ENCODE measurements at regions not wholly inside any gene's neighbourhood (a gene's known extent, or its start where the extent isn't known, plus 50 kb on each side); places are given as distances from the start of the nearest gene placed in this dataset.

DNA sequence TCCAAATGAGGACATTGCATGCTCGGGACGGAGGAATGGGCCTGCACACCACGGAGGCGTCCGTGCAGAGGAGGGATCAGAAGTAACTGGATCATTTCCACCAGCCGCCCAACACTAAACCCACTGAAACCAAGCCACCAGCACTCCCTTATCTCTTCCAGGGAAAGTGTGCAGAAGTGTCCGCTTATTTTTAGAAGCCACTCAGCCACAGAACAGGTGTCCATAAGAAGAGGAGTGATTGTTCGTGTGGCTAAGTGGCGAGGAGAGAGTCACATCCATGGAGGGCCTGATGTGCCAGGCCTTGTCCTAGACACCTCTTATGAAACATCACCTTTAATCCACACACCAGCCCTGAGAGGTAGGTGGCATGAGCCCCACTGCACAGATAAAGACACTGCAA is 407.9 kb upstream of the NPVF start:
- H3K27ac ChIP-seq (ENCODE audit: low read depth, low read length) = no peak overlapping the region
- H3K36me3 ChIP-seq (ENCODE audit: control insufficient read depth, insufficient read depth, low read length) = no peaks in the 10 kb centered on the region
- no peak overlapping the region for H3K9ac ChIP-seq (ENCODE audit: low read length)
- no peak overlapping the region for H3K4me3 ChIP-seq (ENCODE audit: low read length)
- peaks cover 8% of the 10 kb centered on the region for H3K4me1 ChIP-seq (ENCODE audit: control insufficient read depth, insufficient read depth, low read length)
- H3K27me3 ChIP-seq (ENCODE audit: control insufficient read depth, insufficient read depth, low read length) = no peaks in the 10 kb centered on the region

- peaks cover 8% of the 10 kb centered on the region for H3K4me1 ChIP-seq (ENCODE audit: control insufficient read depth, insufficient read depth, low read length)
- H3K36me3 ChIP-seq (ENCODE audit: control insufficient read depth, insufficient read depth, low read length) = no peaks in the 10 kb centered on the region
- no peak overlapping the region for H3K9ac ChIP-seq (ENCODE audit: low read length)
- no peaks in the 10 kb centered on the region for H3K27me3 ChIP-seq (ENCODE audit: control insufficient read depth, insufficient read depth, low read length)
- H3K27ac ChIP-seq (ENCODE audit: low read depth, low read length) = no peak overlapping the region
- no peak overlapping the region for H3K4me3 ChIP-seq (ENCODE audit: low read length)
These were observed 408.6 kb upstream of the NPVF start for GRCh38 chr7:25636871-25637283.

GRCh38 chr7:25638068-25638467 is 409.8 kb upstream of the NPVF start:
- Histone ChIP-seq H3K36me3 (ENCODE audit: control insufficient read depth, insufficient read depth, low read length) (no peaks in the 10 kb centered on the region), H3K4me3 (ENCODE audit: low read length) (no peak overlapping the region), H3K4me1 (ENCODE audit: control insufficient read depth, insufficient read depth, low read length) (peaks cover 7% of the 10 kb centered on the region), H3K27ac (ENCODE audit: low read depth, low read length) (no peak overlapping the region), H3K9ac (ENCODE audit: low read length) (no peak overlapping the region), H3K27me3 (ENCODE audit: control insufficient read depth, insufficient read depth, low read length) (no peaks in the 10 kb centered on the region)

DNA sequence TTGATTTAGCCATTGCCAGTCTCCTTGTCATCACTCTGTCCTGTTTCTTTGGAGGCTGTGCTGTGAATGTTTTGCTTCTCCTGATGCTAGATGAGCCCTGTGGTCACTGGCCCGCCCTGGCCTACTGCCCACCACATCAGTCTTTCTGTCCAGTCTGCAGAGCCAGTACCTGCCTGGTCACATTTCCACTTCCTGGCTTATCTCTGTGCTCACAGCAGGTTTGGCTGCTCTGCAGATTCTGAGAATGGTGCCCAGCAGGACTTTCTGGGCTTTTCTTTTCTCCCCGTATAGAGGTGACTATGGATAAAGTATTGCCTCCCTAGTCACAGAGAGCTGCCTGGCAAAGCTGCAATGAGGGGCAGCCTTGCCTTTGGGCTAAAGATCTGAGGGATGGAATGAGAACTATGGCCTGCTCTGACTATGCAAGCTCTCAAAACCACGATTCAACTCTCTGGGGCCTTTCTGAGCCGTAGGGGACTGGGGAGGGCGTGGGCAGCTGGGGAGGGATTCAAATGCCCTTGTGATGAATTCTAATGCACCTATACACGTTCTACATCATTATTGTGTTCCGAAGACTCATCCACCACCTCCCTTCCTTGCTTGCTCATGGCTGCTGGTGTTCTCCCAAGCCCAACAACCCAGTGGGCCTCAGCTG is 410.4 kb upstream of the NPVF start:
- Histone ChIP-seq H3K9ac (ENCODE audit: low read length) (no peak overlapping the region), H3K27ac (ENCODE audit: low read depth, low read length) (no peak overlapping the region), H3K36me3 (ENCODE audit: control insufficient read depth, insufficient read depth, low read length) (no peaks in the 10 kb centered on the region), H3K27me3 (ENCODE audit: control insufficient read depth, insufficient read depth, low read length) (no peaks in the 10 kb centered on the region), H3K4me3 (ENCODE audit: low read length) (no peak overlapping the region), H3K4me1 (ENCODE audit: control insufficient read depth, insufficient read depth, low read length) (peaks cover under 1% of the 10 kb centered on the region)

DNA sequence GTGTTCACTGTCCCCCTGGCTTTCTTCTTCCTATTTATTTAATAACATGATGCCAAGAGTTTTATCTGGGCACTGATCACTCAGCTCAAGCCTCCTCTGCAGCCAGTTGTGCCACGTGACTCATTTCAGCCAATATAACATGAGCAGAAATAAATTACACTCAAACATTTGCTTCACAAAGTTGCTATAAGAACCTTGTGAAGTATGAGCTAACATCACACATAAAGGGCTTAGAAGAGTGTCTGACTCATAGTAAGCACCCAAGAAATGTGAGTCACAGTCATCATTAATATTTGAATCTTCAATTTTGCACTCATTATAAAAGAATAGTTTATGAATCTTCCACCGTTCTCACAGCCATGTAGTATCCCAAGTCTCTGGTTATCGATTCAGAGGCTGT is 414.6 kb upstream of the NPVF start:
- no peaks in the 10 kb centered on the region for H3K36me3 ChIP-seq (ENCODE audit: control insufficient read depth, insufficient read depth, low read length)
- no peak overlapping the region for H3K9ac ChIP-seq (ENCODE audit: low read length)
- no peaks in the 10 kb centered on the region for H3K27me3 ChIP-seq (ENCODE audit: control insufficient read depth, insufficient read depth, low read length)
- no peaks in the 10 kb centered on the region for H3K4me1 ChIP-seq (ENCODE audit: control insufficient read depth, insufficient read depth, low read length)
- no peak overlapping the region for H3K4me3 ChIP-seq (ENCODE audit: low read length)
- no peak overlapping the region for H3K27ac ChIP-seq (ENCODE audit: low read depth, low read length)

DNA sequence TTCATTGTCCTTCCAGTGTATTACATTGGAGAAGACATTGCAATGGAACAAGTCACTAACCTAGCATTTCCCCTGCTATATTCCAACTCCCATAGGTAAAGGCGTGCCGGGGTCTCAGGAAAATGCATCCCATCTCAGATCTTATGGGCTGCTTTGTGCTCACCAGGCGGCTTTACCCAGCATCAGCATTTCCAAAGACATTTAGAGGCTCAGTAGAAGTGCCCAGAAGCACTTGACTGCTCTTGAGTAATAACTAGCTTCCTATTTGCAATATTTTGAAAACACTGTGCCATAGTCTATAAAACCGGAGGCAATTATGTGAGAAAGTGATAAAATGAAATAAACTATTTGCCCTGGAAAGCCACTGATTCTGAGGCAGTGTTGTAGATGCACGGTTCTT is 415.0 kb upstream of the NPVF start:
- no peak overlapping the region for H3K9ac ChIP-seq (ENCODE audit: low read length)
- no peak overlapping the region for H3K27ac ChIP-seq (ENCODE audit: low read depth, low read length)
- H3K36me3 ChIP-seq (ENCODE audit: control insufficient read depth, insufficient read depth, low read length) = no peaks in the 10 kb centered on the region
- no peaks in the 10 kb centered on the region for H3K4me1 ChIP-seq (ENCODE audit: control insufficient read depth, insufficient read depth, low read length)
- H3K27me3 ChIP-seq (ENCODE audit: control insufficient read depth, insufficient read depth, low read length) = no peaks in the 10 kb centered on the region
- H3K4me3 ChIP-seq (ENCODE audit: low read length) = no peak overlapping the region

GRCh38 chr7:25643770-25644394 is 415.6 kb upstream of the NPVF start:
- H3K27me3 ChIP-seq (ENCODE audit: control insufficient read depth, insufficient read depth, low read length) = no peaks in the 10 kb centered on the region
- H3K4me3 ChIP-seq (ENCODE audit: low read length) = no peak overlapping the region
- H3K4me1 ChIP-seq (ENCODE audit: control insufficient read depth, insufficient read depth, low read length) = no peaks in the 10 kb centered on the region
- no peaks in the 10 kb centered on the region for H3K36me3 ChIP-seq (ENCODE audit: control insufficient read depth, insufficient read depth, low read length)
- no peak overlapping the region for H3K9ac ChIP-seq (ENCODE audit: low read length)
- no peak overlapping the region for H3K27ac ChIP-seq (ENCODE audit: low read depth, low read length)

GRCh38 chr7:25646726-25647413 is 418.6 kb upstream of the NPVF start:
- Histone ChIP-seq H3K27me3 (ENCODE audit: control insufficient read depth, insufficient read depth, low read length) (no peaks in the 10 kb centered on the region), H3K27ac (ENCODE audit: low read depth, low read length) (no peak overlapping the region), H3K4me1 (ENCODE audit: control insufficient read depth, insufficient read depth, low read length) (no peaks in the 10 kb centered on the region), H3K9ac (ENCODE audit: low read length) (no peak overlapping the region), H3K4me3 (ENCODE audit: low read length) (no peak overlapping the region), H3K36me3 (ENCODE audit: control insufficient read depth, insufficient read depth, low read length) (no peaks in the 10 kb centered on the region)

DNA sequence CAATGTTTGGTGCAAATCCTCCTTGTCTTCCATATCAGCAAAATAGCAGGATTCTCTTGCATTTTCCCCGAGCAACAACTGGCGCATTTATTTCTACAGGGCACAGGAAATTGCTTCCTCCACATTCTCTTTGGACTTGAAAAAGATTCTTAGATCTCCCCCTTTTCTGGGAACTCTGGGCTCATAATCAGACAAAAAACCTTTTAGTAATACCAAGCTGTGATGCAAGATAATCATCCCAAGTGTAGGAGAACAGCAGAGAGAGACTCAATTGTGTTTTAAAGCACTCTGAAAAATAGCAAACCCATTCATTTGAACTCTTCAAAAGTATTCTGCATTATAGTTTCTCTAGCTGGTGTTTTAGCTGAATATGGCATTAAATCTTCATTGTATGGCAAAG is 419.6 kb upstream of the NPVF start:
- H3K4me3 ChIP-seq (ENCODE audit: low read length) = no peak overlapping the region
- no peaks in the 10 kb centered on the region for H3K27me3 ChIP-seq (ENCODE audit: control insufficient read depth, insufficient read depth, low read length)
- H3K4me1 ChIP-seq (ENCODE audit: control insufficient read depth, insufficient read depth, low read length) = no peaks in the 10 kb centered on the region
- H3K27ac ChIP-seq (ENCODE audit: low read depth, low read length) = no peak overlapping the region
- no peak overlapping the region for H3K9ac ChIP-seq (ENCODE audit: low read length)
- no peaks in the 10 kb centered on the region for H3K36me3 ChIP-seq (ENCODE audit: control insufficient read depth, insufficient read depth, low read length)

- H3K27ac ChIP-seq (ENCODE audit: low read depth, low read length) = no peak overlapping the region
- no peak overlapping the region for H3K9ac ChIP-seq (ENCODE audit: low read length)
- peaks cover 9% of the 10 kb centered on the region for H3K4me1 ChIP-seq (ENCODE audit: control insufficient read depth, insufficient read depth, low read length)
- no peaks in the 10 kb centered on the region for H3K27me3 ChIP-seq (ENCODE audit: control insufficient read depth, insufficient read depth, low read length)
- no peaks in the 10 kb centered on the region for H3K36me3 ChIP-seq (ENCODE audit: control insufficient read depth, insufficient read depth, low read length)
- no peak overlapping the region for H3K4me3 ChIP-seq (ENCODE audit: low read length)
These were observed 424.1 kb upstream of the NPVF start for GRCh38 chr7:25652366-25652765.

DNA sequence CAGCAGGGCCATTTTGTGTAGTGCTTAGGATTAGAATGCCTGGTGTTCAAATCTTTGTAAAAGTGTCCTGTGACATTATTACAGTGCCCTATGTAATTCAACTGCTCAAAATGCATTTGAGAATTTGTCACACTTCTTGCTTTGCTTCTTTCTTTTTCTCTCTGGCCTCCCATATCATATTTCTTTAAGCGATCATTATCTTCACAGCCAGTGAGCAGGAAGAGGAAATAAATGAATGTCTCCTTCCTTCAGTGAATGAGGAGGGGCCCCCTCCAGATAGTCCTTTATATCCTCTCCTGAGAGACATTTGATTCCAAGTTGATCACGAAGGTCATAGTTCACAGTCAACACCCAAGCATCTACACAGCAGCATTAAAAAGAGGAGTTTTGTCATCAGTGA is 425.1 kb upstream of the NPVF start:
- Histone ChIP-seq H3K27ac (ENCODE audit: low read depth, low read length) (no peak overlapping the region), H3K4me3 (ENCODE audit: low read length) (no peak overlapping the region), H3K36me3 (ENCODE audit: control insufficient read depth, insufficient read depth, low read length) (no peaks in the 10 kb centered on the region), H3K4me1 (ENCODE audit: control insufficient read depth, insufficient read depth, low read length) (peaks cover 11% of the 10 kb centered on the region), H3K9ac (ENCODE audit: low read length) (no peak overlapping the region), H3K27me3 (ENCODE audit: control insufficient read depth, insufficient read depth, low read length) (no peaks in the 10 kb centered on the region)

DNA sequence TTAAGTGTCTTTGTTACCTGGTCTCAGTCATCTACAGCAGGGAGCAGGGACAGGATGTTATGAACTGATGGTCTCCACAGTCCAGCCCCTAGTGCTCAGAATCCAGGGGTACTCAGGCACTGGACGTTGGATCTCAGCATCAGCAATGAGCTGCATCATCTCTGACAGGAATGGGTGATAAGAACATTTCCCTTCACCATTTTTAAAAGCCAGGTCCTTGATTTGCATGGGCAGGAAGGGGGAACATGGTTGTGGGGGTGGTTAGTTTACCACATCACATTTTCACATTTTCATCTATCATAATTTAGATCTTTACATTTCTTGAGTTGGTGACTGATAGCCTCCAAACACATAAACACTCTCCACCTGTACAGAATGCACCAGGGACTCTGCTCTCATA is 427.8 kb upstream of the NPVF start:
- no peaks in the 10 kb centered on the region for H3K36me3 ChIP-seq (ENCODE audit: control insufficient read depth, insufficient read depth, low read length)
- H3K4me3 ChIP-seq (ENCODE audit: low read length) = no peak overlapping the region
- no peak overlapping the region for H3K27ac ChIP-seq (ENCODE audit: low read depth, low read length)
- no peak overlapping the region for H3K9ac ChIP-seq (ENCODE audit: low read length)
- peaks cover 27% of the 10 kb centered on the region for H3K4me1 ChIP-seq (ENCODE audit: control insufficient read depth, insufficient read depth, low read length)
- no peaks in the 10 kb centered on the region for H3K27me3 ChIP-seq (ENCODE audit: control insufficient read depth, insufficient read depth, low read length)

DNA sequence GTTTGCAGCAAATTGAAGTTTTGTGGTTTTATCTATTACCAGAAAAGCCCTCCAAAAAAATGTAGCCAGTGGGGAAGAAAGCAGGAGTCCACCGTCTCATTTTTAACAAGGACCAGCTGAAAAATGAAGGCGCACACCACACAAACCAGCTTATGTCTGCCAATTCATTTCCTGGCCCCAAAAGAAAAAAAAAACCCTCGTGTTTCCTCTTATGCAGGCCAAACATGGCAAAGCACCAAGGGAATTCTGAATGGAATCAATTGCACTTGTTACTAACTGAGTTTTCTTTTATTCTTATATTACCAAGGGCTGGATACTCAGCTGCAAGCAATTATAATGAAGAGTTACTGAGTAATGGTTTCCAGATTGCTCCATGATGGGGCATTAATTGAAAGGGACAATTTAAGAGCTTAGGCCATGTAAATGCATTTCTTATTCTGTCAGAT is 428.3 kb upstream of the NPVF start:
- Histone ChIP-seq H3K36me3 (ENCODE audit: control insufficient read depth, insufficient read depth, low read length) (no peaks in the 10 kb centered on the region), H3K4me1 (ENCODE audit: control insufficient read depth, insufficient read depth, low read length) (peaks cover 32% of the 10 kb centered on the region), H3K4me3 (ENCODE audit: low read length) (no peak overlapping the region), H3K27me3 (ENCODE audit: control insufficient read depth, insufficient read depth, low read length) (no peaks in the 10 kb centered on the region), H3K27ac (ENCODE audit: low read depth, low read length) (no peak overlapping the region), H3K9ac (ENCODE audit: low read length) (no peak overlapping the region)

All from rectal smooth muscle tissue (tissue), 1 donor.